Urothelium cell line (cell line): ENCODE measurements at regions not wholly inside any gene's neighbourhood (a gene's known extent, or its start where the extent isn't known, plus 50 kb on each side); places are given as distances from the start of the nearest gene placed in this dataset.
"Not testable (repeated sequence)": the region's sequence is repeated elsewhere in the genome, so short reads cannot be mapped to it uniquely, and the experiment has no call there.

Source experiments
- DNase-seq: peaks from one replicate; pipeline ENCODE4 v3.0.0; 2011; ENCODE audit warnings: low spot score, mixed read lengths
- FAIRE-seq: peaks from 2 replicates; lab custom pipeline; 2011; peaks lifted over from hg19 to GRCh38; lab: Jason Lieb, UNC

GRCh38 chr4:156336511-156336910 lies 382.8 kb upstream of the CTSO start:
- no peak for DNase-seq
- no peak for FAIRE-seq

DNA sequence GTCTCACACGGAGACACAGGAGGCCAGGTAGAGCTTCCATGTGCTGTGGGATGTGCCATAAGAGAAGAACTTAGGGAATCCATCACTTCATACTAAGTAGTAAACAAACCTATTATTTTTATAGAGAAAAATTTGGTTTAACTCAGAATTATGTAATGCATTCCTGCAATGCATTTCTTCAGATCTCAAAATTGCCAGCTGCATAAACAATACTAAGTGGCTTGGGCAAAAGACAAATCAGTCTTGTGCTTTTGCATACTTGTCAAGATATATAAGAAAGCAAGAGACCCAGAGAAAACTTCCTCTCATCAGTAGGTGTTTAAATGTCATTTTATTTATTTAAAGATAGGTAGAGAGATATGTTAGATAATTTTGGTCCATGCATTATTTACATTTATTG lies 382.1 kb upstream of the CTSO start:
- FAIRE-seq, result no peak

GRCh38 chr4:156330436-156331031 lies 376.9 kb upstream of the CTSO start:
- DNase-seq (no peak), FAIRE-seq (no peak)

More for the DNA sequence above, 382.1 kb upstream of the CTSO start:
- no peak for DNase-seq

- FAIRE-seq (no peak), DNase-seq (no peak)
Measured at GRCh38 chr4:156329779-156330178, 376.1 kb upstream of the CTSO start.

DNA sequence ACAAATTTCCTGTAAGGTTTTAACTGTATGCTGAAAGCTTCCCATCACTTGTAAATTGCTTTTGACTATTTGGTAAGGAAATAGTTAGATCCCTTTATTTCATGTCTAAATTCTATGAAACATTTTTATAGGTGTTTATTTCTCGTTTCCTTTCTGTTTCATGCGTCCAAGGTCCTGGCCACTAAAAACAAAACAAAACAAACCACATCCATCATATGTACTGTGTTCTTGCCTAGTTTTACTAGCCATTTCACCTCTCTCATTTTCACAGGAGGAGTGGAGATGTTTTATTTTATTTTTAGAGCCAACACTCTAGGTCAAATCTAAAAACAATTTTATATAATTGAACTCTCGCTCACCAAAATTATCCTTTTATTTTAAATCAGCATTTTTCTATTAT lies 375.2 kb upstream of the CTSO start:
- DNase-seq, result no peak
- FAIRE-seq, result no peak

DNA sequence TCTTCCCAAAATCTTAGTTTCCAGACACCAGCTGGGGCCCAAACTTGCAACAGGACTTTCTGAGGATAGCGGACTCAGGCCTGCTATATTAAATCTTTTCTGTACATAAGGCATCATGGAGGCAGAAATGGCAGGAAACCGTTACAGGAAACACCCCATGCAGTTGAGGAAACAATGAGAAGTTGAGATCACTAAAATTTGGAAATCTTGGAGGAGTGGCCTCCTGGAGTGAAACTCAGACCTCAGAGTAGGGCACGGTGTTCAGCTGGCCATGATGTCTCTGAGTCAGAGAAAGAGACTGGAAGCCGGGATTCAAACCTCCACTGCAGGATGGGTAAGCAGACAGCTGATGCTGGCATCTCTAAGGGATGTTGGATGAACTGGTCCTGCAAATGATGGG lies 372.6 kb upstream of the CTSO start:
- no peak for FAIRE-seq

DNA sequence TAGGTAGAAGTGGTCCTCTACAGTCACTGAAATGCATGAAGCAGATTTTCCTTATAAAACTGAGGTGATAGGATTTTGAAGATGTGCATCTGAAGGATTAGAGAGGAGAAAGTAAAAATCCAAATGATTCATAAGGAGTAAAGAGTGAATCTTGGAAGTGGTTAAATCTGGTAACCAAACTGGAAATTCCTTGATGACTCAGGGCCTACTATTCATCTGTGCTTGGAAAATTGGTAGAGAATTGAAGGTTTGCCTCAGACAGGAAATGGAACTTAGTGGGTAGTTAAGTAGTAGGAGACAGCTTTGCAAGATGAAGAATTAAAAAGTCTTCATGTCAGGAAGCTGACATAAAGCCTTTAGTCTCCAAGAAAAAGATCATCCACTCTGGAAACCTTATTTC lies 368.9 kb upstream of the CTSO start:
- peak; percentile 29 for DNase-seq
- FAIRE-seq, result no peak

More for the DNA sequence above, 372.6 kb upstream of the CTSO start:
- no peak for DNase-seq

- FAIRE-seq (no peak), DNase-seq (peak; percentile 9)
Measured at GRCh38 chr4:156321203-156321602, 367.5 kb upstream of the CTSO start.

DNA sequence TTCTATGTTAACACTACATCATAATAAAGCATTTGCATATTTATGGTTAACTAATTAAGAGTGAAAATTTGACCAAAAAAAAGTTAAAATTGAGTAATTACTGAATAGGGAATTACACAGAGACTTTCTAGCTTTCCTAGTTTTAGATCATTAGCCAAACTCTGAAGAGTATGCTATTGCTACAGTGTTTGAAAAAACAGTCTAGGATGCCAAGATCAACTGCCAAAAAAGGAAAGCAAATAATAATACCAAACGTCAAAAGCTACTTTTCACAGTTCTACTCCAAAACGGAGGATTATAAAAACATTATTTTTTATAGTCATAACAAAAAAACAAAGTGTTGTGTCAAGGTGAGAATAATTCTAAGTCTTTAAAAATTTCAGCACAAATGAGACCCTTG lies 359.8 kb upstream of the CTSO start:
- FAIRE-seq (no peak), DNase-seq (no peak)

- no peak for DNase-seq
- no peak for FAIRE-seq
Measured at GRCh38 chr4:156312261-156312847, 358.7 kb upstream of the CTSO start.

DNA sequence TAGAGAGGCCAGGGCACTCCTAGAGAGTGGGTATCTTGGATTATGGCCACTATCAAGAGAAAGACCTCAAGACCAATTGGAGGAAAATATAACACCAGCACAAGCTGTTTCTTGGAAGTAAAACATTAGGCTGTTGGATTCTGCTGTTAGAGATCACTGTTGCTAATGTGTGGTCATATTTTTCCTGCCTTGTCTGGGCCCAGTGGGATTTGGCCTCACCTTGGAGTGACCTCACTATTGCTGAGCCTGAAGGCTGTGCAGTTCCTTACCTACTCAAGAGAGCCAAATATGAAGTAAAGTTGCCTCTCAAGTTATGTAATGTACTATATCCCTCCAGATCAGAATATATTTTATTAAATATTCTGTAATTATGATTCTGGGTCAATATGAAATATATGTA lies 355.4 kb upstream of the CTSO start:
- DNase-seq, result no peak
- no peak for FAIRE-seq

GRCh38 chr4:156303708-156304107 lies 350.0 kb upstream of the CTSO start:
- DNase-seq (no peak), FAIRE-seq (no peak)

- FAIRE-seq (no peak), DNase-seq (no peak)
Measured at GRCh38 chr4:156298230-156298629, 344.6 kb upstream of the CTSO start.

DNA sequence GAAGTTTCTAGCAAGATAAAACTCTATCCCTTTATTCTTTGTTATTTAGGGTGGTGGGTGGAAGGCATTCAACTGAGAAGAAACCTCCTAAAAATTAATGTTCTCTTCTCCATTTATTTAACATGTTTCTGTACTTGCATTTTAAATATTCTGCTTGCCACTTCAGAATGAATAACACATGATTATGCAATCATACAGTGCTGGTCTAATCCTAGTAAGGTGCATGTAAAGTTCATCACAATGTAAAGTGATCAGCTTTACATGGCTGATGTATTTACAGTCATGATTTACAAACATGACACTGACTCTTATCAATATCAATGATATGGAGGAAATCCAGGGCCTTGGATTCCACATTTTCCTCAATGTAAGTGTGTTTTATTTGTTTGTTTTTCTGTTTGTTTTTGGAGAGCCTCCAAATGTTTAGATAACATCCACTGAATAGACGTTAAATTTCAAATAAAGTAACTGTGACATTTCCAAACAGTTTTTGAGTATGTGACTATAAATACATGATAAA lies 342.1 kb upstream of the CTSO start:
- FAIRE-seq, result no peak
- no peak for DNase-seq

DNA sequence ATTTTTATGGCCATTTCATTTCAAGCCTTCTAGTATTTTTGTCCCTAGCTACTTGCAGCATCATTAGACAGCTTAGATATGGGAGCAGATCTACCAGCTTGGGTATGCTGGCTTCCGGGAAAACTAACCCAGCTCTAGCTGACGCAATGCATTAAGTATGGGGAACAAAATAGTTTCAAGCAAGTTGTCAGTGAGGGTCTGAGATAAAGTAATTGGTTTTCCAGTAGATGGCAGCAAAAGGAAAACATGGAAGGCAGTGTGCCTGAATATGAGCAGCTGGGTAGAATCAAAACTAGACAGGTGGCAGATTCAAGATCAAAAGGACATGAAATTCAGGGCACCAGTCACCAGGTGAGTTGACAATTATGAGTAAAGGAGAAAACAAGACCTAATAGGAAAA lies 340.9 kb upstream of the CTSO start:
- DNase-seq, result peak; percentile 50
- peak; percentile 40 for FAIRE-seq

GRCh38 chr4:156293657-156294297 lies 340.1 kb upstream of the CTSO start:
- FAIRE-seq (no peak), DNase-seq (peak; percentile 13)

- FAIRE-seq (no peak), DNase-seq (peak; percentile 5)
Measured at GRCh38 chr4:156291317-156291716, 337.7 kb upstream of the CTSO start.

- no peak for DNase-seq
- FAIRE-seq, result no peak
Measured at GRCh38 chr4:156290811-156291210, 337.1 kb upstream of the CTSO start.

- DNase-seq, FAIRE-seq: not testable (repeated sequence)
Measured at GRCh38 chr4:156290026-156290425, 336.4 kb upstream of the CTSO start.

- FAIRE-seq (no peak), DNase-seq (no peak)
Measured at GRCh38 chr4:156280686-156281085, 327.0 kb upstream of the CTSO start.

GRCh38 chr4:156265407-156265806 lies 311.7 kb upstream of the CTSO start:
- no peak for FAIRE-seq
- no peak for DNase-seq

DNA sequence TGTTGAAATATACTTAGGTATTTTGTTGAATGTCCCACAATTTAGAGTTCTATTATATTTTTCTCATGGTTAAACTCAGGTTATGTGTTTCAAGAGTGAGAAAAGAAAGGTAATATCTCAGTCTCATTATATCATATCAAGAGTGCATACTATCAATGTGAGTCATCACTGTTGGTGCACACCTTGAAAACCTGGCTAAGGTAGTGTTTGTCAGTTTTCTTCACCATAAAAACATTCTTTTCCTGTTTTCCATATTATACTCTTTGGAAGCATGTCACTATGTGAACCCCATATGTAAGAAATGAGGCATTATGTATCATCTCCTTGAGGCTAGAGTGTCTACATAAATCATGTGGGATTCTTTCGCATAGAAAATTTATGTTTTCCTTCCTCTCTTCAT lies 307.6 kb upstream of the CTSO start:
- no peak for DNase-seq
- no peak for FAIRE-seq
